ENCODE measurements at regions not wholly inside any gene's neighbourhood (a gene's known extent, or its start where the extent isn't known, plus 50 kb on each side); places are given as distances from the start of the nearest gene placed in this dataset.

- TF ChIP-seq TAF1 (IDR thresholded peaks at IDR 0.05; ENCODE audit: borderline replicate concordance, low read depth, low read length), result no peak
- TF ChIP-seq POLR2AphosphoS5 (IDR thresholded peaks at IDR 0.05; ENCODE audit: low read depth, low read length), result no peak
- TF ChIP-seq POLR2A (IDR thresholded peaks at IDR 0.05; ENCODE audit: low read depth, low read length), result no peak
- no peak for DNase-seq (ENCODE audit: insufficient read length)
- no peak for FAIRE-seq
These were observed 129.7 kb downstream of the DUSP10 start for GRCh38 chr1:221612047-221612777.

- TF ChIP-seq POLR2AphosphoS5 (IDR thresholded peaks at IDR 0.05; ENCODE audit: low read depth, low read length) (no peak), POLR2A (IDR thresholded peaks at IDR 0.05; ENCODE audit: low read depth, low read length) (no peak), TAF1 (IDR thresholded peaks at IDR 0.05; ENCODE audit: borderline replicate concordance, low read depth, low read length) (no peak)
- DNase-seq (ENCODE audit: insufficient read length) (no peak), FAIRE-seq (no peak)
These were observed 121.2 kb downstream of the DUSP10 start for GRCh38 chr1:221620437-221621384.

GRCh38 chr1:221621683-221622082 is 120.2 kb downstream of the DUSP10 start:
- no peak for TF ChIP-seq POLR2A (IDR thresholded peaks at IDR 0.05; ENCODE audit: low read depth, low read length)
- no peak for TF ChIP-seq POLR2AphosphoS5 (IDR thresholded peaks at IDR 0.05; ENCODE audit: low read depth, low read length)
- no peak for TF ChIP-seq TAF1 (IDR thresholded peaks at IDR 0.05; ENCODE audit: borderline replicate concordance, low read depth, low read length)
- no peak for FAIRE-seq

GRCh38 chr1:221622389-221622788 is 119.5 kb downstream of the DUSP10 start:
- FAIRE-seq, result no peak
- no peak for TF ChIP-seq POLR2AphosphoS5 (IDR thresholded peaks at IDR 0.05; ENCODE audit: low read depth, low read length)
- no peak for TF ChIP-seq POLR2A (IDR thresholded peaks at IDR 0.05; ENCODE audit: low read depth, low read length)
- no peak for TF ChIP-seq TAF1 (IDR thresholded peaks at IDR 0.05; ENCODE audit: borderline replicate concordance, low read depth, low read length)

More at GRCh38 chr1:221621683-221622082, 120.2 kb downstream of the DUSP10 start:
- no peak for DNase-seq (ENCODE audit: insufficient read length)

GRCh38 chr1:221625026-221625425 is 116.9 kb downstream of the DUSP10 start:
- TF ChIP-seq TAF1 (IDR thresholded peaks at IDR 0.05; ENCODE audit: borderline replicate concordance, low read depth, low read length), result no peak
- no peak for TF ChIP-seq POLR2A (IDR thresholded peaks at IDR 0.05; ENCODE audit: low read depth, low read length)
- TF ChIP-seq POLR2AphosphoS5 (IDR thresholded peaks at IDR 0.05; ENCODE audit: low read depth, low read length), result no peak
- no peak for DNase-seq (ENCODE audit: insufficient read length)

More at GRCh38 chr1:221622389-221622788, 119.5 kb downstream of the DUSP10 start:
- no peak for DNase-seq (ENCODE audit: insufficient read length)

GRCh38 chr1:221626041-221626440 is 115.8 kb downstream of the DUSP10 start:
- DNase-seq (ENCODE audit: insufficient read length) (no peak), FAIRE-seq (no peak)
- TF ChIP-seq POLR2A (IDR thresholded peaks at IDR 0.05; ENCODE audit: low read depth, low read length) (no peak), TAF1 (IDR thresholded peaks at IDR 0.05; ENCODE audit: borderline replicate concordance, low read depth, low read length) (no peak), POLR2AphosphoS5 (IDR thresholded peaks at IDR 0.05; ENCODE audit: low read depth, low read length) (no peak)

More at GRCh38 chr1:221625026-221625425, 116.9 kb downstream of the DUSP10 start:
- FAIRE-seq, result no peak

GRCh38 chr1:221630236-221630635 is 111.7 kb downstream of the DUSP10 start:
- TF ChIP-seq POLR2AphosphoS5 (IDR thresholded peaks at IDR 0.05; ENCODE audit: low read depth, low read length) (no peak), POLR2A (IDR thresholded peaks at IDR 0.05; ENCODE audit: low read depth, low read length) (no peak), TAF1 (IDR thresholded peaks at IDR 0.05; ENCODE audit: borderline replicate concordance, low read depth, low read length) (no peak)
- DNase-seq (ENCODE audit: insufficient read length) (no peak), FAIRE-seq (no peak)

GRCh38 chr1:221631556-221631955 is 110.3 kb downstream of the DUSP10 start:
- FAIRE-seq, result peak; percentile 56
- no peak for TF ChIP-seq POLR2AphosphoS5 (IDR thresholded peaks at IDR 0.05; ENCODE audit: low read depth, low read length)
- TF ChIP-seq TAF1 (IDR thresholded peaks at IDR 0.05; ENCODE audit: borderline replicate concordance, low read depth, low read length), result no peak
- TF ChIP-seq POLR2A (IDR thresholded peaks at IDR 0.05; ENCODE audit: low read depth, low read length), result no peak
- no peak for DNase-seq (ENCODE audit: insufficient read length)

GRCh38 chr1:221632072-221632471 is 109.8 kb downstream of the DUSP10 start:
- FAIRE-seq (no peak), DNase-seq (ENCODE audit: insufficient read length) (no peak)
- TF ChIP-seq POLR2AphosphoS5 (IDR thresholded peaks at IDR 0.05; ENCODE audit: low read depth, low read length) (no peak), POLR2A (IDR thresholded peaks at IDR 0.05; ENCODE audit: low read depth, low read length) (no peak), TAF1 (IDR thresholded peaks at IDR 0.05; ENCODE audit: borderline replicate concordance, low read depth, low read length) (no peak)

GRCh38 chr1:221633841-221634409 is 108.0 kb downstream of the DUSP10 start:
- TF ChIP-seq POLR2AphosphoS5 (IDR thresholded peaks at IDR 0.05; ENCODE audit: low read depth, low read length), result no peak
- TF ChIP-seq POLR2A (IDR thresholded peaks at IDR 0.05; ENCODE audit: low read depth, low read length), result no peak
- TF ChIP-seq TAF1 (IDR thresholded peaks at IDR 0.05; ENCODE audit: borderline replicate concordance, low read depth, low read length), result no peak
- no peak for FAIRE-seq
- no peak for DNase-seq (ENCODE audit: insufficient read length)

- no peak for DNase-seq (ENCODE audit: insufficient read length)
- TF ChIP-seq POLR2AphosphoS5 (IDR thresholded peaks at IDR 0.05; ENCODE audit: low read depth, low read length) (no peak), POLR2A (IDR thresholded peaks at IDR 0.05; ENCODE audit: low read depth, low read length) (no peak), TAF1 (IDR thresholded peaks at IDR 0.05; ENCODE audit: borderline replicate concordance, low read depth, low read length) (no peak)
- FAIRE-seq, result no peak
These were observed 107.3 kb downstream of the DUSP10 start for GRCh38 chr1:221634606-221635005.
